MM.1S (cell line): ENCODE measurements at regions not wholly inside any gene's neighbourhood (a gene's known extent, or its start where the extent isn't known, plus 50 kb on each side); places are given as distances from the start of the nearest gene placed in this dataset.
"Not testable (repeated sequence)": the region's sequence is repeated elsewhere in the genome, so short reads cannot be mapped to it uniquely, and the experiment has no call there.

Experiments
- CTCF ChIP-seq: fragments of 300-600 bp; sonication (generic); IDR thresholded peaks from 2 replicates; pipeline ENCODE4 v1.5.1; 2016; ENCODE audit warnings: antibody characterized with exemption, low read length, mixed read lengths
- EZH2 ChIP-seq: fragments of 300-600 bp; sonication (generic); optimal IDR thresholded peaks from 2 replicates; pipeline ENCODE3; 2017; ENCODE audit warnings: low read depth, mild to moderate bottlenecking, antibody characterized with exemption, low read length, mixed read lengths

- TF ChIP-seq CTCF, EZH2: not testable (repeated sequence)
These were observed 64.3 kb upstream of the EEF2KMT start for GRCh38 chr16:5161888-5162287.
